ENCODE measurements at regions not wholly inside any gene's neighbourhood (a gene's known extent, or its start where the extent isn't known, plus 50 kb on each side); places are given as distances from the start of the nearest gene placed in this dataset.

DNA sequence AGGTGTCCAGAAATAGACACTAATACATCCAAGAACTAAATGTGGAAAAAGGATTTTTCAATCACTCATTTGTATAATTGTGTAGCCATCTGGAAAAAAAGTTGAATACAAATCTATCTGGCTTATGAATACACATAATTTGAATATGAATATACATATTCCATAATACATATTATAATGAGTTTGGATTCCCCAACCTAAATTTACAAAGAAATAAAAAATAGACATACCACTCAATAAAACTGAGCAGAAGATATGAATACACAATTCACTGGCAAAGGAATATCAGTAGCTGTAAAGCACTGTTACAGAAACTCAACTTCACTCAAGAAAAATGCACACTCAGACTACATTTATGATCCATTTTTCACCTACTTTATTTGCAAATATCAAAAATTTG, 121.9 kb upstream of the EDIL3 start:
- POLR2A ChIA-PET, result no interaction called here
- TF ChIP-seq, protein P1, sequence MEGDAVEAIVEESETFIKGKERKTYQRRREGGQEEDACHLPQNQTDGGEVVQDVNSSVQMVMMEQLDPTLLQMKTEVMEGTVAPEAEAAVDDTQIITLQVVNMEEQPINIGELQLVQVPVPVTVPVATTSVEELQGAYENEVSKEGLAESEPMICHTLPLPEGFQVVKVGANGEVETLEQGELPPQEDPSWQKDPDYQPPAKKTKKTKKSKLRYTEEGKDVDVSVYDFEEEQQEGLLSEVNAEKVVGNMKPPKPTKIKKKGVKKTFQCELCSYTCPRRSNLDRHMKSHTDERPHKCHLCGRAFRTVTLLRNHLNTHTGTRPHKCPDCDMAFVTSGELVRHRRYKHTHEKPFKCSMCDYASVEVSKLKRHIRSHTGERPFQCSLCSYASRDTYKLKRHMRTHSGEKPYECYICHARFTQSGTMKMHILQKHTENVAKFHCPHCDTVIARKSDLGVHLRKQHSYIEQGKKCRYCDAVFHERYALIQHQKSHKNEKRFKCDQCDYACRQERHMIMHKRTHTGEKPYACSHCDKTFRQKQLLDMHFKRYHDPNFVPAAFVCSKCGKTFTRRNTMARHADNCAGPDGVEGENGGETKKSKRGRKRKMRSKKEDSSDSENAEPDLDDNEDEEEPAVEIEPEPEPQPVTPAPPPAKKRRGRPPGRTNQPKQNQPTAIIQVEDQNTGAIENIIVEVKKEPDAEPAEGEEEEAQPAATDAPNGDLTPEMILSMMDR (IDR thresholded peaks at IDR 0.05; ENCODE audit: control extremely low read depth, extremely low read depth, low read depth, missing control alignments), result no peak
- CTCF ChIA-PET, result no interaction called here
- DNase-seq (ENCODE audit: extremely low spot score), result no peak

DNA sequence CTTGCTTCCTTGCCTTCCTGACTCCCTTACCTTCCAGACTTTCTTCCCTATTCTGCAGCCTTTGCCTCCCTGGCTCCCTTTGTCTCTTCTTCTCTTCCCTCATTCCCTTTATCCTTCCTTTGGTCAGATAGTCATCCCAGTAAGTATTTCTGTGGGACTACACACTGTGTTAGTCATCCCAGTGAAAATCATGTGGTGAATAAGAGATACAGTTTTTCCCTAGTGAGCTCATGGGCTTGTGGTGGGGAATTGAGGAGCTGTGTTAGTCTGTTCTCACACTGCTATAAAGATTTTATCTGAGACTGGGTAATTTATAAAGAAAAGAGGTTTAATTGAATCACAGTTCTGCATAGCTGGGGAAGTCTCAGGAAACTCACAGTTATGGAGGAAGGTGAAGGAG, 109.8 kb upstream of the EDIL3 start:
- ChIA-PET POLR2A (no interaction called here), CTCF (no interaction called here)
- TF ChIP-seq, protein P1 (IDR thresholded peaks at IDR 0.05; ENCODE audit: control extremely low read depth, extremely low read depth, low read depth, missing control alignments), result no peak
- DNase-seq (ENCODE audit: extremely low spot score), result no peak

DNA sequence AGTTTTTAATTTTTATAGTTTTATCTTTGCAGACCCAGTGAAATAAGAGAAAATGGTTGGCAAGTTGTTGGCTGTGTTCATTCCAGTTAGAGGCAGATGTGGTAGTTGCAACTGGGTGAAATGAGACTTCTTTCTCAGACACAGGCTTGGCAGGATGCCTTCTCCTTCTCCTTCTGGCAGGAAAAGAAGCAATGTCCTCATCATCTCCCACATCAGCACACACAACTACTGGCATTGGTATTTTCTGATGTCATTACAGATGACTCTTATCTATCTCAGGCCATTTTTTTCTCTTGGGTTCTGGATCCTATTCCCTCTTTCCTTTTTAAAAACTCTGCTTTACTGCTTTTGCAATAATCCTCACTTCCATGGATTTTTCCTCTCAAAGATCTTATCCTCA, 103.3 kb upstream of the EDIL3 start:
- TF ChIP-seq, protein P1 (IDR thresholded peaks at IDR 0.05; ENCODE audit: control extremely low read depth, extremely low read depth, low read depth, missing control alignments), result no peak
- ChIA-PET POLR2A (no interaction called here), CTCF (no interaction called here)
- no peak for DNase-seq (ENCODE audit: extremely low spot score)

DNA sequence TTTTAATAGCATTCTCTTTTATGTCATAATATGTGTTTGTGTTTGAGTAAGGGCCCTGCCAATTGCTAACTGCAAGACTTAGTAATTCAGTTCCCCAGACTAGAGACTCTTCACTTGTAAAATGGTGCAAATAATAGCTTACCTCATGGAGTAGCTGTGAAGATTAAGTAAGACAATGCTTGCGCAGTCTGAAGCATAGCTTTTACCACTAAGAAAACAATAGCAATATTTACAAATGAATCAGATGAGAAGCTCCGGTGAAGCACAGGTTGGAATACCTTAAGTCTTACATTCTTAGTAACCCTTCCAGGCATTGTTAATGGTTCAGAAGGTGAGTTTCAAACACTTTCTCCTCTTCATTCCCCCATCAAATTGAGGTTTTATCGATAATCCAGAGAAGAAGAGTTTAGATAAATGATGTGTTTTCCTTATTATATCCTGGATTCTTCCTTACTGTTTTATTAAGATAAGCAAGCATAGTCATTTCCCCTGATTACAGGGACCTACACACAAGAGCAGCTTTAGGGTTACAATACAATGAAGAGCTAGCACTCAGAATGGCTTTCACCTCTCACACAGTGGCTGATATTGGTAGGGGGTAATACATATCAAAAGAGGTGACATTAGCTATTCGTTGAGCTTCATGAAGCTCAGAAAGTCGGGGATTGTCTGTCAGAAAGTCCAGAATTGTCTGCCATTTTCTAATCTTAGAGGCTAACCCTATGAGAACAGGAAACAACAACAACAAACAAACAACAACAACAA, 96.4 kb upstream of the EDIL3 start:
- CTCF ChIA-PET, result interaction anchor here (1.0 to 1.1 kb wide), 2 partner anchors 10 to 22 kb away, joined by 3 to 4 read pairs; no protein-coding TSS in a partner anchor
- POLR2A ChIA-PET, result no interaction called here
- TF ChIP-seq, protein P1 (IDR thresholded peaks at IDR 0.05; ENCODE audit: control extremely low read depth, extremely low read depth, low read depth, missing control alignments), result no peak
- DNase-seq (ENCODE audit: extremely low spot score), result no peak

DNA sequence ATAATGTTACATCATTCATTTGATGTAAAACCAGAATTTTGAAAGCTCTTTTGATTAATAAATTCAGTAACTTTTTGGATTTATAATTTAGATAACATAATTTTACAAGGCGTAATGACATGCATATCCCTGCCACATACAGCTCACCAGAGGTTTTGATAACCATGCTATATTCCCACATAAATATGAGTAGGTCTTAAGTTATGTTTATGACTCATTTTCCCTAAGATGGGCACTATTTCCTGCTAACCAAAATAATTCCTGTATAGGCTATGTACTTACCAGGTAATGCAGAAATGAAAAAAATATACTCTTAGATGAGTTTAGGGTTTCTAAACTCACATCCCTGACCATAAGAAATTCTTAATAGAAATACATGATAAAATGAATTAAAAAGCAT, 93.9 kb upstream of the EDIL3 start:
- ChIA-PET CTCF (no interaction called here), POLR2A (no interaction called here)
- TF ChIP-seq, protein P1 (IDR thresholded peaks at IDR 0.05; ENCODE audit: control extremely low read depth, extremely low read depth, low read depth, missing control alignments), result no peak
- DNase-seq (ENCODE audit: extremely low spot score), result no peak

DNA sequence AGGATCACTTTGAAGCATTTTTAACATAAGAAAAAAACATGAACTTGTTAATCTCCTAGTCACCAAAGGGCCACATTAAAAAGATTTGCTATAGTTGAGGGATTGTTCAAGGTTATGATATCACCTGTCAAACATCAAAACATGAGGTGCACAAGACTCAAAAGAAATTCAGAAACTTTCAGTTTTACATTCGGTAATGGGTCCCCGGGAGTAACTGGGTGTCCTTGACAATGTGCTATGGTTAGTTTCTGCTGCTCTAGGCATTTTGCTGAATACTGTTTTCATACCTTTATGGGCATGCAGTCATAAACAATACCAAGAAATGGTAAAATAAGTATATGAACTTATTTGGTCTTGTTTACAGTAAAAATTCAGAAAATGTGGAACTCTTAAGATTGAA, 92.8 kb upstream of the EDIL3 start:
- DNase-seq (ENCODE audit: extremely low spot score), result no peak
- POLR2A ChIA-PET, result no interaction called here
- TF ChIP-seq, protein P1 (IDR thresholded peaks at IDR 0.05; ENCODE audit: control extremely low read depth, extremely low read depth, low read depth, missing control alignments), result no peak
- CTCF ChIA-PET, result no interaction called here
